HG03558 (cell line): ENCODE measurements at regions not wholly inside any gene's neighbourhood (a gene's known extent, or its start where the extent isn't known, plus 50 kb on each side); places are given as distances from the start of the nearest gene placed in this dataset.
"Not testable (repeated sequence)": the region's sequence is repeated elsewhere in the genome, so short reads cannot be mapped to it uniquely, and the experiment has no call there.

Experiments
- ATAC-seq: cut with Tn5 transposase; IDR thresholded peaks from one replicate; pipeline ENCODE4 v1.9.1; 2021; ENCODE audit warnings: moderate number of reproducible peaks; ENCODE audit not compliant: unreplicated experiment; ENCODE audit errors: extremely low read depth

DNA sequence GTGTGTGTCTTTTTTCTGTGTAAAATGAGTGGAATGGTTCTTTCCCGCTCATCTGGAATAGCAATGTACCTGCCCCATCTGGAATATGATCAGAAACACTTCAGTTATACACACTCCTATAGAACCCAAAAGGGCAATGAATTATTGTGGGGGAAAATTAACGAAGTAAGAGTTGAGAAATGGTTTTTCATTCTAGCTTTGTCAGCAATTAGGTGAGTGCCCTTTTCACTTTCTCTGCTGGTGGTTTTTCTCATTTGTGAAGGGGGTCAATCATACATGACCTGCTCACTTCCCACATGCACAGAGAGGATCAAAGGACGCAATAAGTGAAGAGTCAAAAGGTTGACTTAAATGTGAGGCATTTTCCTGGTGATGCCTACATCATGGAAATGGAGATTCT, 168.0 kb downstream of the HS3ST3B1 start:
- no peak for ATAC-seq

DNA sequence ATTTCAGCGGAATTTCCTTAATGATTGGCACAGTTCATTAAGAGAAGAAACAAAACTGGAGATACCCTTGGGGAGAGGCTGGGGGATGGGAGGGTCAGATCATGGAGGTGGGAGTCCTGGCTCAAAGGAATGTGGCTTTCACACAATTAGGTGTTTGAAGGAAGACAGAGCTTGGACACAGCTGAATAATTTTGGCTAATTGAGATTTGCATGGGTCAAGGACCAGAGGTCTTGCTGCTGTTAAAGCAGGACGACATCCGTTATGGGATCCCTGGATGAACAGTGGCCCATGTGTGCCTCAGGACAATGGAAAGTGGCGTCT, 160.3 kb downstream of the HS3ST3B1 start:
- ATAC-seq = no peak

DNA sequence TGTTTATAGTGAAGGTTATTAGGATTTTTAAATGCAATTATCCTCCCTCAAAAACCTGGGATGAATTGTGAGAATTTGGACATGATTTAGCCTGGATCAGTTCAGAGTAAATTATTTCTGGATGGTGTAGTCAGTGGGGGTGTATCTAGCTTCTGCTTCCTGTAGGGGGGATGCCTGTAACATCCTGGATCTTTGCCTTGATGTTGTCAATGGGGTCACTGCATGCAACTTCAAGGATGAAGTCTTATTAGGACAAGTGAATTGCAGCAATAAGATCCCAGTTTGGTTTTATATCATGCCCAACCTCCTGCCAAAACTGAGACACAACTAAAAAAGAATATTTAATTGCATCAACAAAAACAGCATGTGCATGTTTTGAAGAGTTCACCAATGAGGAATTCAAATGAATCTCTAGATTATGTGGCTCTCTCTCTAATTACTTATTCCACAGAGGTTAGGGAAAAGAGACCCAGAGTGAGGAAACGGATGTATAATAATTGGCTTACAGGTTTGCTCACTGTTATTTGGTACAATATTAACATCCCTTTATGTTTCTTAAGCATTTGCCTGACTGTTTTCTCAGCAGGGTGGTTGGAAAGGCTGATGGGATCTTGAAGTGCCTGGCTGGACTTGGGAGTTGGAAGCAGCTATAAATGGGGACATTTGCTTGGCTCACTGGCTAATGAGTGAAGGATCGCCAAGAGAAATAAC, 159.8 kb downstream of the HS3ST3B1 start:
- no peak for ATAC-seq

DNA sequence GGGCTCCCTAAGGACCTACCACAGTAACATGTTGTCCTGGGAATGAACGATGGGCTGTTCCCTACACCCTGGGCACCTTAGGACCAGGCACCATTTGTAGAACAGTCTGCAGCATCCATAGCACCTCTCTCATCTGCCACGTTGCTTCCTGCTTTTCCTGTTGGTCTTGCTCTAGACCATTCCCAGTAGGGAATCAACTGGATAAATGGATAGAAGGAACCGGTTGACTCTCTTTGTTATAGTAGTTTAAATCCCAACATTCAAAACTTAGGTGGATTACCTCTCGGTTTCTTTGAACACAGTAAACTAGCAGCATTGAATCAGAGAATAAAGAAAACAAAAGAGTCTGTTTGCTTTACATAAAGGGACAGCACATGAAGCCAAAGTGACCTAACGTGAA, 159.1 kb downstream of the HS3ST3B1 start:
- ATAC-seq = no peak

DNA sequence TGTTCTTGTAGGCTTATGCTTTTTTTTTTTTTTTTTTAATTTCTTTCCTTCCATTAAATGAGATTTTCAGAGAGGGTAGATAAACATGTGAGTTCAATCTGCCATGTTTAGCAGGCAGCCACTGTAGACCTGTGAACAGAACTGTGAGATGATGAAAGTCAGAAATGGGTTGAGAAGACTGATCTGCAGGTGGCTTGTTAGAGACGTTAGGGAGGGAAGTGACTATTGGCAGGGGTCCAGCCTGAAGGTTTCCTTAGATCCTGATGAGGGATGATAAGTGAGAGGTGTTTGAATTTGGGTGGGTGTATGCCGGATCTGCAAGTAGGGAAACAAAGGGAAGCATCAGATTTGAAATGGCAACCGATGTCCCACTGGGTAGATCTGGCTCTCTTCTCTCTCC, 157.8 kb downstream of the HS3ST3B1 start:
- no peak for ATAC-seq

DNA sequence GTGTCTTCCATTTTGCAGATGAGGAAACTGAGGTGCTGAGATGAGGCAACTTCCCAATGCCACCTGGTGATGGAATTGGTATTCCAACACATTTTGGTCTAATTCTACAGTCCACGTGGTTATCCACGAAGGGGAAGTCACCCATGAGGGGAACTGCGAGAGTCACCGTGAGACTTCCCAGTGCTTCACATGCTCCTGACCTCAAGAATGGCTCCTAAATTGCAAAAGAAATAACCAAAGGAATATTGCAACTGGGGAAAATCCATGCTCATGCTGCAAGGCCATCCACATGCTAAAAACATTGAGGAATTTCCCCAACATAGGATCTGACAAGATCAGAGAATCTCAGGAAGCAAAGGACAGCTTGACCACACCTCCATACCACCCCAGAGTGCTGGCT, 153.9 kb downstream of the HS3ST3B1 start:
- ATAC-seq = no peak

DNA sequence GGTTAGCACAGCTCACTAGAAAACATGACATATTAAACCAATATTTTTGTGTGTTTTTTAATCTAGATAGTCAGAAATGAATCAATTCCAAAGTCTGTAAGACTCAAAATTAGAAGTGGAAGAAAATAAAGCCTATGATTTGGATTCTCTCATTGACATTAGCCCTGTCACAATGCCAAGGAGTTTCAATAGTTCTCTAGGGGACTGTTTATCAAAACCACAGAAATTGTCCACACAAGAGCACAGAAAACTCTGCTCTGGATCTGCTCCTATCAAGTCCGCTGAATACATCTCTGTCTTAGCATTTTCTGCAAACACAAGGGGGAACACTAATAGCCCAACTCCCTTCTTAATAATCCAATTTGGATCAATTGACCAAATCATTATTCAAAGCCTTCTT, 152.0 kb downstream of the HS3ST3B1 start:
- no peak for ATAC-seq

DNA sequence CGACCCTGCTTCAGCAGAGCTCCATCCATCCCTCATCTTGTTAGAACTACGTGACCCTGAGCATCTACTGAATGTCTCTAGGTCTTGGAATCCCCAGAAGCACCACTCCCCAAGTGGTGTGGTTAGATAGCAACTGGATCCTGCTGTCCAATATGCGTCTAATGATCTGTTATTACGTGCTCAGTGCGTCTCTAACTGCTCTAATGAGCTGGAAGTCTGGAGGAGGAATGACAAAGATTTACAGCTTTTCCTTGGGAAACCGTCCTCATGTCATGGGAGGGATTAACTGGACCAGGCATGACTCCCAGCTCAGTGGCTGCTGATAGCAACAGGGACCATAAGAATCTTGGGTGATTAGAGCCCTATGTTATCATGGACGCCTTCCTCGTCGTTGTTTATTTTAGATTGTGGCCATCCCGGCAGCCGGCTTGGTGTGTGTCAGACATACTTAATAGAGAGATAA, 150.9 kb downstream of the HS3ST3B1 start:
- no peak for ATAC-seq

DNA sequence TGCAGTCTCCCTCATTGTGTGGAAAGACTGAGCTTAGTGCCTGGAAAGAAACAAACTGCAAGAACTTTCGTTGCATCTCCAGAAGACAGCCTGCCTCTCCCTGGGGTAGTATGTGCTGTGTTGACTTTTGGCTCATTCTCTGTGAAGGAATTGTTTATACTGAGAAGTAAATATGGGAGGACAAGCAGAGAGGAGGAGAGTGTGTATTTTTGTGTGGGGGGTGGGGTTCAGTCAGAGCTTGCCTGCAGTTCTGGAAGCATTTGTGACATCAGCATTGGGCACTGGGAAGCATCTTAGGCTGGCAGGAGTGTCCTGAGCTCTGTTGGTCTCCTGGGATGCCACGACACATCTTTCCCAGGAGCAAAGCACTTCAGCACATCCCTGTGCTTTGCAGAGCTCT, 147.9 kb downstream of the HS3ST3B1 start:
- no peak for ATAC-seq

DNA sequence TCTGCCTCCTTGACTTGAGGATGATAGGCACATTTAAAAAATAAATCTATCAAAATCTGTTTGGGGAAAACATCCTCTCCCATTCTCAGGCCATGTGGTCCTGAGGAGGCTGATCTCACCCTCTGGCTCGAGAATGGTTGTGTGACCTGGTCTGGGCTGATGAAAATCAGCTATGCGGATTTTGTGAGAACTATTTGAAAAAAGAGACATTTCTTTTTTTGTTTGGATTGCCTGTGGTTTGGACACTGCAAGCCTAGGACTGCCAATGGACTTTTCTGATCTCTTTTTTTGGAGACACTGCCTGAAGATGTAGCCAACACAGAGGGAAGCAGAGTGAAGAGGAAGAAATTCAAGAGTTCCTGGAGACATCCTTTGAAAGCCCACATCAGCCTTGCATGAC, 145.9 kb downstream of the HS3ST3B1 start:
- no peak for ATAC-seq

DNA sequence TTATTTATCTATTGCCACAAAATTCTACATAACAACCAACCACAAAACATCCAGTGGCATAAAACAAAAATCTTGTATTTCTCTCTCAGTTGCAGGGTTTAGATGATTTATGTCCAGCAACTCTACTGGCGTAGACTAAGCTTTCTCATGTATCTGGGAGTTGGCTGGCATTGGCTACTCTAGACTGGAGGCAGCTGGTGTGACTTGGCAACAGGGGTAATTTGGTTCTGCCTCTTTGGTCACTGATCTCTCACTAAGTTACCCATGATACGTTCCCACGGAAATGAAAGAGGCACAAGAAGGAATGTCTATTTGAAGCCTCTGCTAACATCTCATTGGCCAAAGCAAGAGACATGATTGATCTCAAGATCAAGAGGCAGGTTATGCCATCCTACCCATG, 144.0 kb downstream of the HS3ST3B1 start:
- no peak for ATAC-seq

DNA sequence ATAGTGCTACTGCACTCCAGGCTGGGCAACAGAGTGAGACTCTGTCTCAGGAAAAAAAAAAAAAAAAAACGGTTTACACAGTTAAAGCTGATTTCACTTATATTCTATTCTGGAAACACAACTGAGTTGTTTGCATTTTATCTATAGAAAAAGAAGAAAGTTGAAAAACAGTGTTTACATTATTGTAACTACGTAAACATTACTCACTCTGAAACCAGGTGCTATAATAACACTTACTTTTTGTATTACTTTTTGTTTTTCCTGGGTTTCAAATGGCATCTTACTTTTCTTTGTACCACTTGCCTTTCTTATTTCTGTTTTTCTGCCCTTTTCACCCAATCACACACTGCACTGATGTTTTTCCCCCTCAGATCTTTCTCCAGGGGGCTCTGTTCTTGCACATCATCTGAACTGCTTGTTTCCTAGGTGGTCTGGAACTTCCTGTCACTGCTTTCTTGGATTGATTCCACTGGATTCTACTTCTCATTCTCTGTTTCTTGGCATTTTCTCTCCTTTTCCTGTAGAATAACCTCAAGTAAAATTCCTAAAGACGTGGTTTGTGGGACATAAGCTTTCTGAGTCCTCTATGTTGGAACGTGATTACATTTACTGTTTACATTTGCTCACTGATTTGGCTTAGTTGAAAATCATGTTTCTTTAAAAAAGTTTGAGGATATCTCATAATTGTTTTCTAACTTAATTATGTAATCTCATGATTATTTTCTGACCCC, 142.1 kb downstream of the HS3ST3B1 start:
- no peak for ATAC-seq

DNA sequence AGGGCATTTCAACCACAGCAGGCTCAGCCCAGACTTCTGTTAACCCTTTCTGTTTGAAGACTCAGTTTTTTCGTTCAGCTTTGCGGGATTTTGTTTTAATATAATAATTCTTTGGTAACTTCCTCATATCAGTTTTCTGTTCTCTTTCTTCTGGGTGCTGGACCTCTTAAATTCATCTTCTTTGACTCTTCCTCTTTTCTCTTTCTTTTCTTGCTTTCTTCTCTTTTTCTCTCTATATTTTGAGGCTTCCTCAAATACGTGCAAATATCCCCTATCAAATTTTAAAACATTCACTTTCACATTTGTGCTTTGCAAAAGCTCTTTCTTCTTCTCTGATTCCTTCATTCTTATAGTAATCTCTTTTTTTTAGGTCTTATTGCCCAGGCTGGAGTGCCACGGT, 136.3 kb downstream of the HS3ST3B1 start:
- ATAC-seq = no peak

DNA sequence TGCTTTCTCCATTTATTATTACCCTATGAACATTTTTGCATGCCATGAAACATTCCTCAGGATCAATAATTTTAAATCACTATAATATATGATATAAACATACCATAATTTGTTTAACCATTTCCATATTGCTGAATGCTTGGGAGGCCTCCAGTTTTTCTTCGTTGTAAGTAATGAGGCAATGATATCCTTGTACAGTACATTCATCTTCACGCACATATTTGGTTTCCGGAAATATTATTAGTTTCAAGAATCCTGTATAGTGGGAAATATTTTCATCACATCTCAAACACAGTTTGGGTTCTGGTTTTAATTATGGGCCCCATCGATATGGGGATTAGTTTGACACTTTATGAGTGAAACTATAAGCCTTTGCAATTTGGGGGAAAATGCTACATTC, 135.4 kb downstream of the HS3ST3B1 start:
- no peak for ATAC-seq

DNA sequence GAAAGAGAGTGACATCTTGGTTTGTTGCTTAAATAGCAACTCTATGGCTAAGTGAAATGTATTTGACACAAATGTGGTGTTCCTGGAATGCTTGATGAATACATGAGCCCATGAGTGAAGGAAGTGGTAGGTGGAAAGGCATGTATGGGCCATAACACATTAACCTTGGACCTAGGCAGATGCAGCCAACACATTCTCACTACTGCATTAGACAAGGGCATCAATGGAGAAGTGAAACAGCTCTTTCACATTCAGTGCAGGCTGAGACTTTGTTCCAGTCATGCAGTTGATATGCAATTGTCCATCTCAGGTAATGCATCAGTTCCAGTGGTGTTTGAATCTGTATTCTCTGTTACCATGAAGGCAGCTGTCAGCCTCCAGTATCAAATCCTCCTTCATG, 133.6 kb downstream of the HS3ST3B1 start:
- no peak for ATAC-seq

DNA sequence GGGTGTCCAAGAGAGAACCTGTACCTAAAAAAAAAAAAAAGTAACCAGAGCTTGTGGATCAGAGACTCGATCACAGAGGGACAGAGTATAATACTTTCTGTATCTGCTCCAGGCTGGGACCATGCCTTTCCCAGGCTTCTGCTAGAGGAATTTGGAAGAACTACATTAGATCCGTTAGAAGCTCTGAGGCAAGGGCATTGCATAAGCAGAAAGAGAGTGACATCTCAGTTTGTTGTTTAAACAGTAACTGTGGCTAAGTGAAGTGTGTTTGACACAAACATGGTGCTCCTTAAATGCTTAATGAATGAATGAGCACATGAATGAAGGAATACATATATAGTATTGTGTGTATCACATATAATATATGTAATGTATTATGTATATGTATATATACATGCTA, 131.2 kb downstream of the HS3ST3B1 start:
- ATAC-seq = no peak

DNA sequence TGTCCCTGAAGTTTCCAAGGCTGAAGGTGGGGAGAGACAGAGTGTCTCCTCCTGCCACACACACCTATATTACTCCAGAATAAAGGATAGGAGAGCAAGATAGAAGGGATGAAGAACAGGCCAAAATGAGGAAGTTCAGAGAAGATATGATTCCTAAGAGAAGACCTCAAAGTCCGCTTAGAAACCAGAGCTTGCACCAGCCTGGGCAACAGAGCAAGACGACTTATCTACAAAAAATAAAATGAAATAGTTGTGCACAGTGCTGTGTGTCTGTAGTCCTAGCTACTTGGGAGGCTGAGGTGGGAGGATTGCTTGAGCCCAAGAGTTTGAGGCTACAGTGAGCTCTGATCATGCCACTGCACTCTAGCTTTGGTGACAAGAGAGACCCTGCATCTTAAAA, 128.2 kb downstream of the HS3ST3B1 start:
- no peak for ATAC-seq

DNA sequence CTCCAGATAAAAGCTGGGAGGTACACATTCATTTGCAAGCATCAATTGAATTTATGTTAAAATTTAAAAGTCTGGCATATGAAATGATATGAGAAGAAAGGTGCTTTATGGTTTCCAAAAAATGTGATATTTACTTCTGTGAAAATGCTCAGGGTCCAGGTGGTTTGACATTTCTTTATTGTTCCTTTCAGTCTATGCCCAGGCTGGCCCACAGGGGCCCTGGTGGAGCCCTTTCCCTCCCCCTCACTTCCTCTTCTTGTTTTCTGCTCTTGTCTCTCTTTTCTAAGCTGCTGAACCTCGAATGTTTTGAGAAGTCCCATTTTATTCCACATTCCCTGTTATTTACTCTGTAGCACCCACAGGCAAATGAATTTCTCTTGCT, 127.8 kb downstream of the HS3ST3B1 start:
- no peak for ATAC-seq

DNA sequence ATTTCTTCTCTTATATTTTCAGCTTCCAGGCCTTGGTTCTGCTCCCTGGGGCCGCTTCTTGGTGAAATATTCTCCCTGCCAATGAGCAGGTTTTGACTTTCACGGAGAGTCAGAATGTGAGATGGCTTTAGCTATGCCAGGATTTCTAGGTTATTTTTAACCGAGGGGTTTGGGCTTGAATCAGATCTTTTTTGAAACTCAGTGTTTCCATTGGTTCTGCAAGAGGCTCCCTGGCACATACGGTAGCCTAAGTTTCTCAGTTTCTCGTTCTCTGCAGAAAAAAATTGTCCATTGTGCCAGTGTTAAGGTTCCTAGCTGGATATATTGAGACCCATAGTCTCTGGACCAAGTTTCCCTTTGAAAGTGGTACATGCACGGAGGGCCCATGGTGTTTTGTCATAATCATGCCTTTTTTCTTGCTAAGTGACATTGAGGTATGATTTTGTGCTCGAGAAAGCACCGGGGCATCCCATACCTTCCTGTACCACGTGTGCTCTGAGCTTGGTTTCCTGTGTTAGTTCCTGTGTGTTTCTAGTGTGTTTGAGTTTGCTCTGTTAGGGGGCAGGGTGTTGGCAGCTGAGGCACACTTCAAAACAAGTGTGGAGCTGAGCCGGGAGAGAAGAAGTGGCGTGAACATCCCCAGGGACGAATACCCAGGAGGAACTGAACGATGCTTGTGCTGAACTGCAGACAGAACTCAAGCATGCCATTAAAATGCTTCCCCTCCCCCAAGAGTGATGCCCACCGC, 127.2 kb downstream of the HS3ST3B1 start:
- peak; percentile 48 for ATAC-seq

DNA sequence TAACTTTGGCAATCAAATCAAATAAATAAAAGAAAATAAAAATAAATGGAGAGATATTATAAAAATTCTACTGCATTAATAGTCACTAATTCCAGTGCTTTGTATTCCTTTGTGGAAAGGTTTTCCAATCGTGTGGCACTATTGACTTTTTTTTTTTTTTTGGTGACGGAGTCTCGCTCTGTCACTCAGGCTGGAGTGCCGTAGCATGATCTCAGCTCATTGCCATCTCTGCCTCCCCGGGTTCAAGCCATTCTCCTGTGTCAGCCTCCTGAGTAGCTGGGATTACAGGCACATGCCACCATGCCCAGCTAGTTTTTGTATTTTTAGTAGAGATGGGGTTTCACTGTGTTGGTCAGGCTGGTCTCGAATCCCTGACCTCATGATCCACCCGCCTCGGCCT, 122.3 kb downstream of the HS3ST3B1 start:
- not testable (repeated sequence) for ATAC-seq

DNA sequence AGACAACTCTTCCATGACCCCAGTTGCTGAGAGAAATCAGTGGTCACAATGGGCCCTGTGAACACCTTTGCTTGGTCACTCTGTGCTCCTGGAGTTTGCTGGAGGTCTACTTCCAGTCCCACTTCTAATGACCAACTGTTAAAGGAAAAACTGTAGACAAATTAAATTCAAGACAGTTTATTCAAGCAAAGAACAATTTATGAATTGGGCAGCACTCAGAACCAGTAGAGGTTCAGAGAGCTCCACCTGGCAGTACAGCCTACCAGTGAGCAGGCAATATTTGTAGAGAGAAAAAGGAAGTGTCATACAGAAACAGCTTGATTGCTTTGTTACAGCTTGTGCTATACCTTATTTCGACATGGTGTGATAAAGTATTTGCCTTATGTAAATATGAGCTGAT, 116.5 kb downstream of the HS3ST3B1 start:
- no peak for ATAC-seq
